Activated CD4-positive, alpha-beta T cell treated with anti-CD3 and anti-CD28 coated beads, Interleukin-2, amount 10 ng/mL, durations not matched to agents 7 days and 5 days (primary cell): ENCODE measurements at regions not wholly inside any gene's neighbourhood (a gene's known extent, or its start where the extent isn't known, plus 50 kb on each side); places are given as distances from the start of the nearest gene placed in this dataset.
A peak's percentile ranks its signal among the peaks of the same experiment; 100 is the strongest.

Source experiments
- CTCF ChIA-PET: fragments of 350-600 bp; sonication (Branson Sonifier 250); formaldehyde crosslinking; loops from one replicate; lab custom pipeline; 2021; ENCODE audit warnings: antibody characterized with exemption; lab: Charles Lee
- POLR2A ChIA-PET: fragments of 350-600 bp; sonication (Branson Sonifier 250); formaldehyde crosslinking; loops from one replicate; lab custom pipeline; 2021; ENCODE audit warnings: antibody characterized with exemption; lab: Charles Lee
- DNase-seq: peaks from one replicate; pipeline ENCODE4 v3.0.0-alpha.2; 2020
- H3K27ac Mint-ChIP-seq: one replicate; pipeline ENCODE4 v1.8.0; 2021; ENCODE audit warnings: mild to moderate bottlenecking, moderate library complexity, mixed read lengths
- H3K27me3 Mint-ChIP-seq: one replicate; pipeline ENCODE4 v1.8.0; 2021; ENCODE audit warnings: mixed read lengths
- H3K36me3 Mint-ChIP-seq: one replicate; pipeline ENCODE4 v1.8.0; 2021; ENCODE audit warnings: low read depth, mixed read lengths
- H3K4me1 Mint-ChIP-seq: one replicate; pipeline ENCODE4 v1.8.0; 2021; ENCODE audit warnings: mixed read lengths
- H3K4me3 Mint-ChIP-seq: one replicate; pipeline ENCODE4 v1.8.0; 2021; ENCODE audit warnings: mild to moderate bottlenecking, moderate library complexity, mixed read lengths
- H3K9me3 Mint-ChIP-seq: one replicate; pipeline ENCODE4 v1.8.0; 2021; ENCODE audit warnings: mixed read lengths

DNA sequence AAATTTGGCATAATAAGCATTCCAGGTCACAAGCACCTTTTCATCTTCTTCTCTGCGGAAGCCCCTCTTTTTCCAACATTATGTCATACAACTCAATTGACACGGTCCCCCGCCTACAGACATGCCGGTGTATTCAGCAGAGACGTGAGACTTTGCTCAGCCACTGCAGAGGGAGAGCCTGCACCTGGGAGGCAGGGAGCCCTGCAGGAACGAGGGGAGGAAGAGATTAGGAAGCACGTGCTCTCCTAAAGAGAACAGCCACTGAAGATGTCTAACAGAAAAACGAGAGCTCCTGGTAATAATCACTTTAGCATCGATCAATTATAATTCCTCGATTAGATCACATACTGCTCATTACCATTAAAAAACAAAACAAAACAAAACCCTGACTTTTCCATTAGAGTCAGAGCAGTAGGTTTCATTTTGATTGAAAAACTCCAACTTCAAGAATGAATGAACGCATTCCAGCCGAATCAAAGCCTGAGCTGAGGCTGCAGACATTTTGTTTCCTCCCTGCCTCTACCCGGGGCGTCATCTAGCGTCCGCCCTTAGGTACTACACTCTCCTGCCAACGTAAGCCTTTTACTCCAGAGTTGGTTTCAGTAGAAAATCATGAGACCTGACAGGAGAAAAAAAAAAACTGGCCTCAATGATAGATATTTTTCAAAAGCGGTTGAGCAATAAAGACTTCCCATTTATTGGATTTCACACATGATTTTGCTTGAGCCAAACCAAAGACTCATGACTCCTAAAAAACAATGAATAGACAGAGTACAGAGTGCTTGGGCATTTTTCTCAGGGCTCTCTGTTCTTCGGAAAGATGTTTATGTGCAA, 194.5 kb downstream of the KATNAL1 start:
- H3K9me3 Mint-ChIP-seq, result no peaks in the 10 kb centered on the region
- peak overlapping the region; percentile 69 for H3K4me3 Mint-ChIP-seq
- CTCF ChIA-PET, result interaction anchor here (0.6 to 7.8 kb wide), 23 partner anchors 8 to 950 kb away, joined by 3 to 97 read pairs (median 4); partner anchors contain the start of gene UBL3
- H3K36me3 Mint-ChIP-seq, result no peaks in the 10 kb centered on the region
- peaks cover 33% of the 10 kb centered on the region for H3K4me1 Mint-ChIP-seq
- H3K27ac Mint-ChIP-seq, result peak overlapping the region; percentile 16
- peaks cover 4% of the 10 kb centered on the region for H3K27me3 Mint-ChIP-seq
- peak; percentile 86 for DNase-seq
- POLR2A ChIA-PET, result no interaction called here

DNA sequence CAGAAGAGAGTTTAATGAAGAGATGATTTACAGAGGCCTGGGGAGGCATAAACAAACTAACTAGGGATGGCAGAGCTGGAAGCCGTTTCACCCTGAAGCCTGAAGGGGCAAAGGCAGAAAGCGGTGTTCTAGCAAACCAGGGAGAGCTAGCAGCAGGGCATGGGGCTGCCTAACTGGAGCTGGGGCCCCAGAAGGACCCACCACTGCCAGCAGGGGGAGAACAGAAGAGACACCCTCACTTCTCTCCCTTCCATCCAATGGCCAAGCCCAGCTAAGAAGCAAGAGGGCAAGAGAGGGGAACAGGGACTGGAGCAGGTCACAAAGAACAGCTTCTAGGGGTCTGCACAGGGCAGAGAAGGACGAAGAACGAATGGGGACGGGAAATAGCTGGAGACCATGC, 195.5 kb downstream of the KATNAL1 start:
- DNase-seq, result peak; percentile 20
- Mint-ChIP-seq H3K27ac (no peak overlapping the region), H3K36me3 (no peaks in the 10 kb centered on the region), H3K27me3 (peaks cover 4% of the 10 kb centered on the region), H3K4me1 (peaks cover 32% of the 10 kb centered on the region), H3K9me3 (no peaks in the 10 kb centered on the region), H3K4me3 (no peak overlapping the region)
- CTCF ChIA-PET, result interaction anchor here (0.6 to 7.8 kb wide), 11 partner anchors 9 to 629 kb away, joined by 3 to 97 read pairs (median 3); no protein-coding TSS in a partner anchor
- POLR2A ChIA-PET, result no interaction called here

DNA sequence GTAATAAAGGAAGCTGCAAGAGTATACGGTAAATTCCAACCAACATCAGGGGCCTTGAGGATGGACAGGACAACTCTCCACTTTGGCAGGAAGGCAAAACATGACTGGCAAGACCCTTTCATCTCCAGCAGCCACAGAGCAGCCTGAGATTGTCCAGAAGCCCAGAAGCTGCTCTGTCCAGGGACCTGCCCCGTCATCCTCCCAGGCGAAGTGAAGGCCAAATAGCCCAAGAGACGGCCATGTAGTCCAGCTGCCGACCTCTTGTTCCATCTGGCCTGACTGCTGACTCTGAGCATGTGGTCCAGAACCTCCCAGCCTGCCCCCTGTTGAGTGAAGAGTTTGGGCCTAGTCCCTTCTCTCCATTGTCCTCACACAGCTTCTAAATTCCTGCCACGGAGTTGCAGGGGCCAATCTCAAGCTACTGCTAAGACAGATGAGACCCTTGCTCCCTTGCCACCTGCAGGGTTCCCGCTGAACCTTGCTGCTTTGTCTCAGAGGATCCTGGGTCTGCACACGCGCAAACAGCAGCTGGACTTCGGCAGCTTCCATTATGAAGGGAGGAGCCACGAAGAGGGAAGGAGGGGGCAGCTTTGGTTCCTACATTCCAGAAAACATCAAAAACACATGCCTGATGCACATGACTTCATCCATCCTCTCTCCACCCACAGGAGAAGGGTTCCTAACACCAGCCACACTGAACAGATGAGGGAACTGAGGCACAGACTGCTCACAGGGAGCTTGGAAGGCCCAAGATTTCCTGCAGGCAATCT, 196.9 kb downstream of the KATNAL1 start:
- Mint-ChIP-seq H3K36me3 (no peaks in the 10 kb centered on the region), H3K27ac (no peak overlapping the region), H3K4me3 (no peak overlapping the region), H3K27me3 (peaks cover 4% of the 10 kb centered on the region), H3K9me3 (no peaks in the 10 kb centered on the region), H3K4me1 (peaks cover 32% of the 10 kb centered on the region)
- POLR2A ChIA-PET, result no interaction called here
- DNase-seq, result no peak
- CTCF ChIA-PET, result interaction anchor here (0.6 to 7.8 kb wide), 7 partner anchors 9 to 1794 kb away, joined by 3 to 97 read pairs (median 3); no protein-coding TSS in a partner anchor

DNA sequence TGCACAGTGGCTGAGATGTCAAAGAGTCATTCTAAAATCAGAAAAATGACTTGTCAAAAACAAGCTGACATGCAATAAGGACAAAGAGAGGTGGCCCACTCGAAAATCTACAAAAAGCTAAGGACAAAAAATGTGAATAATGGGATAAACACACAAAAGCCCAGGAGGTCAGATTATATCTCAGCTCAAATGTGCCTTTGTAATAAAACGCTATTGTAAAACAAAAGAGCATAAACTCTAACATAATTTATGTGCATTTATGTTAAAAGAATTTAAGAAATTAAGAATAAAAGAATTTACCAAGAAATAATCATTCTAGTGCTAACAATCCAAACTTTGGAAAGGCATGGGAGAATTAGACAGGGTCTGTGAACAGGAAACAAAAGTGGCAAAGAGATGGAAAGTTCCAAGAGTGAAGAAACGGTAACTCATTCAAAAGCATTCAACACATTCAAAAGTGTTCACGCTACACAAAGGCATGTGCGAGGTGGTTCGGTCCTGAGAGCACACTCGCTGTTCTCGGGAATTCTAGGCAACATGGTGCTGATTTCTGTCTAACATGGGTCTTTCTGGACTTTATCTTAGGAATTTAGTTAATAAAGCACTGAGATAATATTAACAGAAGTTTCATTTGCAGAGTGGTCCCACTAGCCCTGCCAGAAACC, 197.7 kb downstream of the KATNAL1 start:
- Mint-ChIP-seq H3K27ac (no peak overlapping the region), H3K4me3 (no peak overlapping the region), H3K9me3 (no peaks in the 10 kb centered on the region), H3K27me3 (peaks cover 8% of the 10 kb centered on the region), H3K36me3 (no peaks in the 10 kb centered on the region), H3K4me1 (peaks cover 28% of the 10 kb centered on the region)
- DNase-seq, result no peak
- ChIA-PET POLR2A (no interaction called here), CTCF (interaction anchor here (1.3 to 7.8 kb wide), 3 partner anchors 18 to 241 kb away, joined by 3 to 97 read pairs (median 3); no protein-coding TSS in a partner anchor)

DNA sequence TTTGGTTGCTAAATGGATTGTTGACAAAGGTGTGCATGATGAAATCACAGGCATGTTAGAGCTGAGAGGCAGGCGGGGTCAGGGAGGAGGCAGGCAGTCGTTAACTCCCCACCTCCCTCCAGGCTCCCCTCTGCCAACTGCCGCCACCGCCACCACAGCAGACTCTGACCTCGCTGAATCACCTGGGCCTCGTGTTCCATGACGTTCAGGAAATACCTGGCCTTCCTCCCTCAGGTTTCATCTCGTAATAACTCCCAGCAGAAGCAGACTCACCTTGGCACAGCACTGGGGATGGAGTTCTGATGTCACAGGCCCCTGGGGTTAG, 198.5 kb downstream of the KATNAL1 start:
- Mint-ChIP-seq H3K27ac (no peak overlapping the region), H3K4me1 (peaks cover 21% of the 10 kb centered on the region), H3K4me3 (no peak overlapping the region), H3K36me3 (no peaks in the 10 kb centered on the region), H3K9me3 (no peaks in the 10 kb centered on the region), H3K27me3 (peaks cover 9% of the 10 kb centered on the region)
- ChIA-PET POLR2A (no interaction called here), CTCF (interaction anchor here (1.3 to 1.8 kb wide), 3 partner anchors 23 to 185 kb away, joined by 3 read pairs; no protein-coding TSS in a partner anchor)
- no peak for DNase-seq

DNA sequence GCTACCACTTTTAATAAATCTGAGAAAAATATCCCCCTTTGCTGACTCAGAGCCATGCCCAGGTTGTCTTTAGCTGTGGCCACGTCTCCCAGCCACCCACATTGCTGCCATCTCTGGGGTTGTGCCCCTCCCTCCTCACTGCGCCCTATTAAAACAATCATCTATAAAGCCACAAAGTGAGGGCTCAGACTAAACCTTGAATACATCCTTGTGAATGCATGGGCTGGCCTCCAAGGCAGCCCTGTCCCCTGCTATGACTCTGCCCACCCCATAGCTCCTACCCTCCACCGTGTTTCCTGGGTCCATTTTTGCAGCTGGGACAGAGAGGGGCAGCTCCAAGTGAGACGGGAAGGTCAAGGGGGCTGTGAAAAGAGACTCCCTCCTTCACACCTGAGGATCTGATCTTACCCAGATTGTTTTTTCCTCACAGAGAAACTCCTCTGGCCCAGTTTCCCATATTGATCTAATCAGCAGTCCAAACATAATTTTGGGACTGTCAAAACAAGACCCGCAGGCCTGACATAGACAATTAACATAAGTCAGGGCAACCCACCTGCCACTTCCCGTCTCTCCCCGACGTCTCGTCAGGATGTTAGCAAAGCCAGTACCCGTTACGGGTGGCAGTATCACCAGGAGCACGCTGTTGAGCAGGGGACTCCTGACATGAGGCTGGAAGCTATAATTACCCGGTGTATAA, 199.0 kb downstream of the KATNAL1 start:
- Mint-ChIP-seq H3K4me3 (no peak overlapping the region), H3K36me3 (no peaks in the 10 kb centered on the region), H3K27me3 (peaks cover 9% of the 10 kb centered on the region), H3K4me1 (peaks cover 16% of the 10 kb centered on the region), H3K9me3 (no peaks in the 10 kb centered on the region), H3K27ac (no peak overlapping the region)
- ChIA-PET CTCF (interaction anchor here (1.3 to 1.8 kb wide), 3 partner anchors 22 to 184 kb away, joined by 3 read pairs; no protein-coding TSS in a partner anchor), POLR2A (no interaction called here)
- DNase-seq, result no peak

DNA sequence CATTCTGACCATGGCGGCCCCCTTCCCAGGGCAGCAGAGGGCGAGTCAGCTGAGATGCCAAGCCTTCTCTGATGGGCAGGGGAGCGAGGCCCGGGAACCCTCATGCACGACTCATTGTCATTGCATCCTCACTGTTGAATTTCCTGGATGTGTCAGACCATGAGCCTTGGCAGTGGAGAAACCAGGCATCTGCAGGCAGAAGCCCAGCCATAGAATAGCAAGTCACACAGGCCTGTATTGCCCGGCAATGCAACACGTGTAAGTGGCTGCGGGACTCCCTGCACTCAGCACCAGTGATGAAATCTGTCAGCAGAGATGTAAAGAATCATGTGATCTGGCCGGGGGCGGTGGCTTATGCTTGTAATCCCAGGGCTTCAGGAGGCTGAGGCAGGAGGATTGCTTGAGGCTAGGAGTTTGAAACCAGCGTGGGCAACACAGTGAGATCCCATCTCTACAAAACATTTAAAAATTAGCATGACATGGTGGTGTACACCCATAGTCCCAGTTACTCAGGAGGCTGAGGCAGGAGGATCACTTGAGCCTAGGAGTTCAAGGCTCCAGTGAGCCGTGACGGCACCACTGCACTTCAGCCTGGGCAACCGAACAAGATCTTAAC, 199.7 kb downstream of the KATNAL1 start:
- no peak for DNase-seq
- peaks cover 8% of the 10 kb centered on the region for H3K4me1 Mint-ChIP-seq
- H3K36me3 Mint-ChIP-seq, result no peaks in the 10 kb centered on the region
- H3K9me3 Mint-ChIP-seq, result no peaks in the 10 kb centered on the region
- peaks cover 9% of the 10 kb centered on the region for H3K27me3 Mint-ChIP-seq
- H3K27ac Mint-ChIP-seq, result no peak overlapping the region
- ChIA-PET CTCF (interaction anchor here (1.3 to 1.8 kb wide), 2 partner anchors 21 to 25 kb away, joined by 3 read pairs; no protein-coding TSS in a partner anchor), POLR2A (no interaction called here)
- no peak overlapping the region for H3K4me3 Mint-ChIP-seq

DNA sequence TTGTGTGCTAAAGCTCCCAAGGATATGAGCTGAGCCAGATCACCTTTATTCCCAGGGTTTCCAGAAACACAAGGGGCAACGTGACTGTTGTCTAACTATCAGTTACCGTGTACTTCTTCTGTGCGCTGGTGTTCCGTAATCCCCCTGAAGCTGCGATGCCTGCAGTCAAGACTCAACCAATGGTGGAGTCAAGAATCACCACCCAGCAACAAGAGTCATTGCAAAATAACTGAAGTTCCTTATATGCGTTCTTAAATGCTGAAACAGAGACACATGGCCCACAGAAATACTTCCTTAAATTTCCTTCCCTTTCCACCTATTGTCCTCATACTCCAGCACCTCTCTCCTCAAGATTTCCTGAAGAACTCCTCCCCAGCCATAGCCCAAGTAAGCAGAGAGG, 200.2 kb downstream of the KATNAL1 start:
- POLR2A ChIA-PET, result no interaction called here
- Mint-ChIP-seq H3K36me3 (no peaks in the 10 kb centered on the region), H3K27ac (no peak overlapping the region), H3K27me3 (peaks cover 9% of the 10 kb centered on the region), H3K4me3 (no peak overlapping the region), H3K9me3 (no peaks in the 10 kb centered on the region), H3K4me1 (peaks cover 3% of the 10 kb centered on the region)
- DNase-seq, result no peak
- CTCF ChIA-PET, result no interaction called here

DNA sequence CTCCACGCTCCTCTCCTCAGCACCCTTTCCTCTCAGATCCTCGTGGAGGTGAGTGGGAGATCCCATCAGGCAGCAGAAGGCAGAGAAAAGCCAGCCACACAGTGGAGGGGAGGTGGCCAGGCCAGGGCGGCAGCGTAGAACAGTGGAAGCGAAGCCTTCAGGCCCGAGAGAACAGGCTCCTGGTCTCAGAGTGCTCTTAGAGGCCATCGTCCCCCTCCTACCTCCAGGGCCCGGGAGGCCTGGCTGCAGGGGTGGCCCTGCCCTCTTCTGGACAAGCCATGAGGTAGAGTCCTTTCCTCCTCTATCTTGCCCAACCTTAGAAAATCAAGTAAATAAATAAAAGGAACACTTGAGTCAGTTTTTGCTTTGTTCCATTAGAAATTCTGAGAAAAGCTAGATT, 202.0 kb downstream of the KATNAL1 start:
- H3K4me3 Mint-ChIP-seq, result no peak overlapping the region
- CTCF ChIA-PET, result interaction anchor here (0.6 to 2.0 kb wide), 3 partner anchors 7 to 339 kb away, joined by 3 to 9 read pairs (median 4); no protein-coding TSS in a partner anchor
- no peak overlapping the region for H3K27ac Mint-ChIP-seq
- DNase-seq, result no peak
- no peaks in the 10 kb centered on the region for H3K4me1 Mint-ChIP-seq
- POLR2A ChIA-PET, result interaction anchor here (0.6 kb wide), 1 partner anchor 126 kb away, joined by 3 read pairs; no protein-coding TSS in a partner anchor
- no peaks in the 10 kb centered on the region for H3K36me3 Mint-ChIP-seq
- H3K9me3 Mint-ChIP-seq, result no peaks in the 10 kb centered on the region
- H3K27me3 Mint-ChIP-seq, result peaks cover 5% of the 10 kb centered on the region

DNA sequence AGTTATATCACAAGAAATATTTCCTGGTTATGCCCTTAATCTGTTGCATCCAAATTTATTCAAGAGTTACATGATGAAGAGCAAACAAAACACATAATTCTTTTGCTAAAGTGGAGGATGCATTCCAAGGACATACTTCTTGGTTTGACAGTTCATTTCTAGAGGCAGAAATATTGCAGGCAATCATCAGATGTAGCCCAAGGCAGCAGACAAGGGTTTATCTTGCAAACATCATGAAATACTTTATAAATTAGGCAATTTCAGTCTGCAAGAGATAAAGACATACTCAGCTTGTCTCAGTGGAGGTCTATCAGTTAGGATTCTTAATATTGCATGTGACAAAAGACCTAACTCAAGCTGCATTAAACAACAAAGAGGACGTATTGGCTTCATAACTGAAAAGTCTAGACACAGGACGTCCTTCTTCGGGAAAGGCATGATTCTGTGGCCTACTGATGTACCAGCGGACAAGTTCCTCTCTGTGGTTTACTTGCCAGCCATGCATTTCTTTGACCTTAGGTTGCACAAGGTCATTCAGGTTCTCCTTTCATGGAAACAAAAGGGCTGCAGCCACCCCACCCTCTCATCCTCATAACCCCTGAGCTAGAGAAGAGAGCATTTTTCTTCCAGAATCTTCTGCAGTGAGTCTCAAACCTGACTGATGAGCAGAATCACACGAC, 204.1 kb downstream of the KATNAL1 start:
- Mint-ChIP-seq H3K27ac (no peak overlapping the region), H3K4me1 (no peaks in the 10 kb centered on the region), H3K36me3 (no peaks in the 10 kb centered on the region), H3K27me3 (peaks cover 5% of the 10 kb centered on the region), H3K9me3 (no peaks in the 10 kb centered on the region), H3K4me3 (no peak overlapping the region)
- ChIA-PET CTCF (interaction anchor here (2.9 kb wide), 1 partner anchor 9 kb away, joined by 11 read pairs; no protein-coding TSS in a partner anchor), POLR2A (no interaction called here)
- no peak for DNase-seq

DNA sequence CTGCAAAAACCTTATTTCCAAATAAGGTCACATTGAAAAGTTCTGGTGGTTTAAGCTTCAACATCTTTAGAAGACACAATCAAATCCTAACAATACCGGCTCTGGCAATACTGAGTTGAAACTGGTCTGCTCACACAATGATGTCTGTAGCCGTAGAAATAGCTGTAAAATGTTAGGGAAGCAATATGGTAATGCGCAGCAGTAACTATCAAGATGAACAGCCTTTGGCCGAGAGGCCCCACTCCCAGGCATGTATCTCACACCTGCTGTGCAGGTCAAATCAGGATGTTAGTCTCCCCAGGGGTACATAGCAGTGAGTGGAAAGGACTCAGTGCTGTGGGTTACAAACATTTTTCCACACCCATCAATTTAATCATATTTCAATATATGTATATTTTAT, 207.1 kb downstream of the KATNAL1 start:
- Mint-ChIP-seq H3K27me3 (peaks cover 5% of the 10 kb centered on the region), H3K4me3 (no peak overlapping the region), H3K9me3 (no peaks in the 10 kb centered on the region), H3K4me1 (no peaks in the 10 kb centered on the region), H3K27ac (no peak overlapping the region), H3K36me3 (no peaks in the 10 kb centered on the region)
- CTCF ChIA-PET, result interaction anchor here (0.6 kb wide), 1 partner anchor 59 kb away, joined by 3 read pairs; no protein-coding TSS in a partner anchor
- POLR2A ChIA-PET, result no interaction called here
- no peak for DNase-seq
